Ammon's horn (tissue), 1 donor: ENCODE measurements at regions not wholly inside any gene's neighbourhood (a gene's known extent, or its start where the extent isn't known, plus 50 kb on each side); places are given as distances from the start of the nearest gene placed in this dataset.
"Not testable (repeated sequence)": the region's sequence is repeated elsewhere in the genome, so short reads cannot be mapped to it uniquely, and the experiment has no call there.

ENCODE experiments used
- DNase-seq: peaks from one replicate; pipeline ENCODE4 v3.0.0-alpha.2; 2016; ENCODE audit warnings: low spot score

- no peak for DNase-seq
Measured at GRCh38 chr13:73576291-73576690, 517.5 kb downstream of the KLF5 start.

GRCh38 chr13:73572824-73573223 lies 514.0 kb downstream of the KLF5 start:
- DNase-seq = no peak

GRCh38 chr13:73571376-73571775 lies 512.6 kb downstream of the KLF5 start:
- DNase-seq = no peak

- DNase-seq = no peak
Measured at GRCh38 chr13:73556902-73557301, 498.1 kb downstream of the KLF5 start.

GRCh38 chr13:73556128-73556527 lies 497.3 kb downstream of the KLF5 start:
- no peak for DNase-seq

- no peak for DNase-seq
Measured at GRCh38 chr13:73551736-73552135, 492.9 kb downstream of the KLF5 start.

- DNase-seq = no peak
Measured at GRCh38 chr13:73549717-73550116, 490.9 kb downstream of the KLF5 start.

GRCh38 chr13:73548449-73548848 lies 489.6 kb downstream of the KLF5 start:
- no peak for DNase-seq

- DNase-seq = no peak
Measured at GRCh38 chr13:73547239-73547638, 488.4 kb downstream of the KLF5 start.

GRCh38 chr13:73544175-73544574 lies 485.4 kb downstream of the KLF5 start:
- no peak for DNase-seq

GRCh38 chr13:73542446-73542845 lies 483.6 kb downstream of the KLF5 start:
- no peak for DNase-seq

- no peak for DNase-seq
Measured at GRCh38 chr13:73536865-73537264, 478.1 kb downstream of the KLF5 start.

- DNase-seq = no peak
Measured at GRCh38 chr13:73535341-73535740, 476.5 kb downstream of the KLF5 start.

GRCh38 chr13:73532987-73533510 lies 474.2 kb downstream of the KLF5 start:
- DNase-seq = no peak

- no peak for DNase-seq
Measured at GRCh38 chr13:73532582-73532981, 473.8 kb downstream of the KLF5 start.

GRCh38 chr13:73531014-73531413 lies 472.2 kb downstream of the KLF5 start:
- no peak for DNase-seq

- no peak for DNase-seq
Measured at GRCh38 chr13:73522937-73523336, 464.1 kb downstream of the KLF5 start.

GRCh38 chr13:73521985-73522524 lies 463.2 kb downstream of the KLF5 start:
- DNase-seq = peak; percentile 5

- DNase-seq = no peak
Measured at GRCh38 chr13:73521290-73521624, 462.5 kb downstream of the KLF5 start.

- no peak for DNase-seq
Measured at GRCh38 chr13:73520566-73521289, 461.9 kb downstream of the KLF5 start.

- not testable (repeated sequence) for DNase-seq
Measured at GRCh38 chr13:73520135-73520534, 461.3 kb downstream of the KLF5 start.

- no peak for DNase-seq
Measured at GRCh38 chr13:73519396-73520116, 460.8 kb downstream of the KLF5 start.

GRCh38 chr13:73517766-73518165 lies 459.0 kb downstream of the KLF5 start:
- no peak for DNase-seq
